Osteoblast (primary cell): ENCODE measurements at regions not wholly inside any gene's neighbourhood (a gene's known extent, or its start where the extent isn't known, plus 50 kb on each side); places are given as distances from the start of the nearest gene placed in this dataset.

Experiments used
- DNase-seq: peaks from one replicate; pipeline ENCODE4 v3.0.0; 2011; ENCODE audit warnings: low spot score, mixed read lengths; ENCODE audit not compliant: insufficient read length; ENCODE audit errors: missing footprints
- H2AFZ ChIP-seq: 2 replicates; pipeline ENCODE4 v1.6.0; 2011; ENCODE audit warnings: mild to moderate bottlenecking, low read length
- H3K27ac ChIP-seq: 2 replicates; pipeline ENCODE4 v1.5.1; 2011; ENCODE audit warnings: mild to moderate bottlenecking, low read depth, low read length, moderate library complexity
- H3K27me3 ChIP-seq: 2 replicates; pipeline ENCODE4 v1.6.0; 2012; ENCODE audit warnings: mild to moderate bottlenecking, control low read depth, inconsistent platforms, low read length, moderate library complexity; ENCODE audit not compliant: insufficient read depth
- H3K36me3 ChIP-seq: 2 replicates; pipeline ENCODE4 v1.5.1; 2011; ENCODE audit warnings: mild to moderate bottlenecking, low read length, control low read depth, moderate library complexity; ENCODE audit not compliant: insufficient read depth
- H3K4me1 ChIP-seq: 2 replicates; pipeline ENCODE4 v1.5.1; 2011; ENCODE audit warnings: mild to moderate bottlenecking, low read length, control low read depth, moderate library complexity; ENCODE audit not compliant: insufficient read depth
- H3K4me2 ChIP-seq: 2 replicates; pipeline ENCODE4 v1.6.0; 2011; ENCODE audit warnings: mild to moderate bottlenecking, low read length; ENCODE audit not compliant: insufficient read depth
- H3K4me3 ChIP-seq: fragments of 200-600 bp; sonication (generic); 3 replicates; pipeline ENCODE4 v1.5.1; 2012; ENCODE audit warnings: mild to moderate bottlenecking, low read length, inconsistent platforms; ENCODE audit not compliant: insufficient read depth
- H3K79me2 ChIP-seq: 2 replicates; pipeline ENCODE4 v1.6.0; 2012; ENCODE audit warnings: mild to moderate bottlenecking, low read length, control low read depth, inconsistent platforms; ENCODE audit not compliant: insufficient read depth
- H3K9me3 ChIP-seq: 2 replicates; pipeline ENCODE4 v1.5.1; 2011; ENCODE audit warnings: low read depth, low read length, control low read depth
- H4K20me1 ChIP-seq: 2 replicates; pipeline ENCODE4 v1.6.0; 2012; ENCODE audit warnings: mild to moderate bottlenecking, low read length, control low read depth; ENCODE audit not compliant: insufficient read depth
- TF ChIP-seq, protein P1 (sequence below): IDR thresholded peaks from 2 replicates; pipeline ENCODE4 v1.5.1; 2011; ENCODE audit warnings: mild to moderate bottlenecking, low read depth, low read length, moderate library complexity; ENCODE audit errors: extremely low read depth

DNA sequence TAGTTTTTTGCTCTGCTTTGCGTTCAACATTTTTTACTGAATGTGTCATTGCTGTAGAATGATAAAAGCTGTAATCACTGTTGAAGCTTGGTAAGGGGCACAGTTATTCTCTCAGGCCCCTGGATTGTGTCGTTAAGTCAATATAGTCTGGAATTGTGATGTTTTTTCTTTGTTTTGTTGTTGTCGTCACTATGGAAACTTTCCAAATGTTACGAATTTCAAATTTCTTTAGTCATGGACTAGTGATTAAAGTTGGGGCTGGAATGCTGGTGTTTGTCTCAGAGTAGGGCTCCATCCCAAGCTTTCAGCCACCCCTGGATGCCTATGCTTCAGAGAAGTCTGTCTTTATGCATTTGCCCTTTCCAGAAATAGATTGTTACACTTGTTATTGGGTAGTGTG lies 287.2 kb downstream of the CDH19 start:
- no peak overlapping the region for H3K27ac ChIP-seq
- no peaks in the 10 kb centered on the region for H3K9me3 ChIP-seq
- no peak overlapping the region for H3K4me3 ChIP-seq
- H3K4me2 ChIP-seq: no peak overlapping the region
- H4K20me1 ChIP-seq: no peaks in the 10 kb centered on the region
- H2AFZ ChIP-seq: no peak overlapping the region
- no peaks in the 10 kb centered on the region for H3K27me3 ChIP-seq
- TF ChIP-seq, protein P1, sequence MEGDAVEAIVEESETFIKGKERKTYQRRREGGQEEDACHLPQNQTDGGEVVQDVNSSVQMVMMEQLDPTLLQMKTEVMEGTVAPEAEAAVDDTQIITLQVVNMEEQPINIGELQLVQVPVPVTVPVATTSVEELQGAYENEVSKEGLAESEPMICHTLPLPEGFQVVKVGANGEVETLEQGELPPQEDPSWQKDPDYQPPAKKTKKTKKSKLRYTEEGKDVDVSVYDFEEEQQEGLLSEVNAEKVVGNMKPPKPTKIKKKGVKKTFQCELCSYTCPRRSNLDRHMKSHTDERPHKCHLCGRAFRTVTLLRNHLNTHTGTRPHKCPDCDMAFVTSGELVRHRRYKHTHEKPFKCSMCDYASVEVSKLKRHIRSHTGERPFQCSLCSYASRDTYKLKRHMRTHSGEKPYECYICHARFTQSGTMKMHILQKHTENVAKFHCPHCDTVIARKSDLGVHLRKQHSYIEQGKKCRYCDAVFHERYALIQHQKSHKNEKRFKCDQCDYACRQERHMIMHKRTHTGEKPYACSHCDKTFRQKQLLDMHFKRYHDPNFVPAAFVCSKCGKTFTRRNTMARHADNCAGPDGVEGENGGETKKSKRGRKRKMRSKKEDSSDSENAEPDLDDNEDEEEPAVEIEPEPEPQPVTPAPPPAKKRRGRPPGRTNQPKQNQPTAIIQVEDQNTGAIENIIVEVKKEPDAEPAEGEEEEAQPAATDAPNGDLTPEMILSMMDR: no peak
- no peaks in the 10 kb centered on the region for H3K79me2 ChIP-seq
- no peaks in the 10 kb centered on the region for H3K4me1 ChIP-seq
- no peak for DNase-seq
- no peaks in the 10 kb centered on the region for H3K36me3 ChIP-seq

DNA sequence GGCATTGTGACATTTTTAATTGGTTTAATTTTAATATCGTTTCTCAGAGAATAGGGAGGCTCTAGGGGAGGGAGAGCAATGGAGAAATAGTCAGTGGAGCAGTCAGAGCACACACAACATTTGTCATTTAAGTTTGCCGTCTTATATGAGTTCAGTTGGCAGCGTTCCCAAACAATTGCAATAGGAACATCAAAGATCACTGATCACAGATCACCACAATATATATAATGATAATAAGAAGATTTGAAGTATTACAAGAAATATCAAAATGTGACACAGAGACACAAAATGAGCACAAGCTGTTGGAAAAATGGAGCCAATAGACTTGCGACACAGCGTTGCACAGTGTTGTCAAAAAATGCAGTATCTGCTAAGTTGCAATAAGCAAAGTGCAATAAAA lies 303.7 kb downstream of the CDH19 start:
- no peaks in the 10 kb centered on the region for H3K27me3 ChIP-seq
- TF ChIP-seq, protein P1: no peak
- no peak overlapping the region for H3K4me2 ChIP-seq
- H4K20me1 ChIP-seq: no peaks in the 10 kb centered on the region
- H2AFZ ChIP-seq: no peak overlapping the region
- H3K4me1 ChIP-seq: no peaks in the 10 kb centered on the region
- no peaks in the 10 kb centered on the region for H3K36me3 ChIP-seq
- H3K79me2 ChIP-seq: no peaks in the 10 kb centered on the region
- no peak for DNase-seq
- no peaks in the 10 kb centered on the region for H3K9me3 ChIP-seq
- H3K4me3 ChIP-seq: no peak overlapping the region
- H3K27ac ChIP-seq: no peak overlapping the region

DNA sequence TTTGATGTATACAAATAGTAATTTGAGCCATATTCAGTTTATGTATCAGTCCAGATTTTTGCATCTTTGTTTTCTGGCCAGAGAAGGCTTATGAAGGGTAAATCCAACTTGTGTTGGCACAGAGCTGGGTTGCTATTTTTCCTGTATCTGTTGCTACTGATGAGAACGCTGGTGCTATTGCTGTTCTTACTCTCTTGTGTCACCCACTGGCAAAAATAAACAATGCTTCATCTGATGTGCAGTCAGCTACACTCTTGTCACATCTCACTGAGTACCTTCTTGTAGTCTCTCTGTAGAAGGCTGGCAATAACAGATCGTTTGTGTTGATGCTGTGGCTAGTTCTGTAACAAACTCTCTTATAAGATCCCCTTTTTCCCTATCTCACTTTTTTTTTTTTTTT lies 323.4 kb downstream of the CDH19 start:
- no peak overlapping the region for H2AFZ ChIP-seq
- H3K4me3 ChIP-seq: no peak overlapping the region
- H3K4me2 ChIP-seq: no peak overlapping the region
- no peaks in the 10 kb centered on the region for H4K20me1 ChIP-seq
- TF ChIP-seq, protein P1: no peak
- H3K4me1 ChIP-seq: no peaks in the 10 kb centered on the region
- H3K27me3 ChIP-seq: no peaks in the 10 kb centered on the region
- H3K9me3 ChIP-seq: peaks cover 5% of the 10 kb centered on the region
- no peaks in the 10 kb centered on the region for H3K36me3 ChIP-seq
- H3K79me2 ChIP-seq: no peaks in the 10 kb centered on the region
- no peak overlapping the region for H3K27ac ChIP-seq
- DNase-seq: no peak

DNA sequence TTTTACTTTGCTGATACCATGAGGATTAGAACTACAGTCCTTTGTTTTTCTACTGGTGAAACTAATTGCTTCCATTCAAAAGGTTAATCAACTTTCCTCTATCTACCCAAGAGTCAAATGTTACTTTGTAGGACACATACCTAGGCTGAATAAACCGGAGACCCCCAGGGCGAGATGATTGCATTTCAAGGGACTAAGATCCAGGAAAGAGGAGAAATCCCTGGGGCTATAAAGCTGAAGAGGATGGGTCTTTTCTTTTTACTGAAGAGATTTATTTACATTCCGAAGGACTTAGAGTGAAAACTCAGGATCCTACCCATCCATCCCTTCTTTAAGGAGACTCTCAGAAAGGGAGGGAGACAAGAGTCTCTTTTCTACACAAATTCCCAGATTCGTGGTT lies 331.9 kb downstream of the CDH19 start:
- Histone ChIP-seq H4K20me1 (no peaks in the 10 kb centered on the region), H3K4me2 (no peak overlapping the region), H3K27me3 (no peaks in the 10 kb centered on the region), H3K79me2 (no peaks in the 10 kb centered on the region), H2AFZ (no peak overlapping the region), H3K36me3 (no peaks in the 10 kb centered on the region), H3K27ac (no peak overlapping the region), H3K4me3 (no peak overlapping the region), H3K9me3 (peaks cover 2% of the 10 kb centered on the region), H3K4me1 (no peaks in the 10 kb centered on the region)
- TF ChIP-seq, protein P1: no peak
- DNase-seq: no peak
